PFSK-1 (cell line): ENCODE measurements at regions not wholly inside any gene's neighbourhood (a gene's known extent, or its start where the extent isn't known, plus 50 kb on each side); places are given as distances from the start of the nearest gene placed in this dataset.

ENCODE experiments used
- FOXP2 ChIP-seq: optimal IDR thresholded peaks from 2 replicates; pipeline ENCODE3; 2011; ENCODE audit warnings: borderline replicate concordance, control low read depth, inconsistent platforms; ENCODE audit not compliant: insufficient read depth; ENCODE audit errors: extremely low read length, extremely low read depth
- POLR2AphosphoS5 ChIP-seq: IDR thresholded peaks from 2 replicates; pipeline ENCODE4 v1.6.1; 2012; ENCODE audit warnings: low read depth, mild to moderate bottlenecking, control low read depth, low read length, moderate library complexity
- SIN3A ChIP-seq: IDR thresholded peaks from 2 replicates; pipeline ENCODE4 v1.6.1; 2012; ENCODE audit warnings: mild to moderate bottlenecking, low read length, moderate library complexity, borderline replicate concordance; ENCODE audit not compliant: insufficient read depth
- TAF1 ChIP-seq: IDR thresholded peaks from 2 replicates; pipeline ENCODE4 v1.6.1; 2012; ENCODE audit warnings: low read length, control low read depth, borderline replicate concordance; ENCODE audit not compliant: insufficient read depth
- TF ChIP-seq, protein P1 (sequence below), 2 experiments: IDR thresholded peaks; 2 replicates each; pipeline versions ENCODE4 v1.6.1 to v1.8.0; 2011 to 2012; ENCODE audit warnings: low read depth in 2 of 2, low read length in 2 of 2, control low read depth in 1 of 2, inconsistent platforms in 1 of 2, mild to moderate bottlenecking in 1 of 2, moderate library complexity in 1 of 2; ENCODE audit not compliant: insufficient read depth in 1 of 2

DNA sequence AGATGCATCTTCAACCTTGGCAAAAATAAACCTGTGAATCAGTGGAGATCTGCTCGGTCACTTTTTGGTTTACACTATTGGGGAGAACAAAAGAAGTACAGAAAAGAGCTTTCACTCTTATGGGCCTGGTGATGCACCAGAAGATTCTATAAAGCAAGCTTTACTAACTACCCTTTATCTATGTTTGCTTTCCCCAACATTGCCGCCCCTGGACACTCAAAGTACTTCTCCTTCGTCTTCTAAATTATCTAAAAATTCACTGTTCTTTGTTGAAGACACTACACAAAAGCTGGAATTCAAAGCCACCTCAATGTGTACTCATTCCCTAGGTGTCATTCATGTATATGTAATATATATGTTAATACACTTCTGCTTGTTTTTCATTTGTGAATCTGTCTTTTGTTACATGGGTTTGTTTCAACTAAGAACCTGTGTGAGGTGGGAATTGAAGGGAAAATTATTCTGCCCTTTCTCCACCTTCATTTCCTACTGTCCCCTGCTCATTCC is 97.9 kb upstream of the BTN3A2 start:
- TF ChIP-seq FOXP2 = no peak
- TF ChIP-seq POLR2AphosphoS5 = no peak
- no peak for TF ChIP-seq SIN3A
- TF ChIP-seq TAF1 = no peak
- TF ChIP-seq, protein P1, sequence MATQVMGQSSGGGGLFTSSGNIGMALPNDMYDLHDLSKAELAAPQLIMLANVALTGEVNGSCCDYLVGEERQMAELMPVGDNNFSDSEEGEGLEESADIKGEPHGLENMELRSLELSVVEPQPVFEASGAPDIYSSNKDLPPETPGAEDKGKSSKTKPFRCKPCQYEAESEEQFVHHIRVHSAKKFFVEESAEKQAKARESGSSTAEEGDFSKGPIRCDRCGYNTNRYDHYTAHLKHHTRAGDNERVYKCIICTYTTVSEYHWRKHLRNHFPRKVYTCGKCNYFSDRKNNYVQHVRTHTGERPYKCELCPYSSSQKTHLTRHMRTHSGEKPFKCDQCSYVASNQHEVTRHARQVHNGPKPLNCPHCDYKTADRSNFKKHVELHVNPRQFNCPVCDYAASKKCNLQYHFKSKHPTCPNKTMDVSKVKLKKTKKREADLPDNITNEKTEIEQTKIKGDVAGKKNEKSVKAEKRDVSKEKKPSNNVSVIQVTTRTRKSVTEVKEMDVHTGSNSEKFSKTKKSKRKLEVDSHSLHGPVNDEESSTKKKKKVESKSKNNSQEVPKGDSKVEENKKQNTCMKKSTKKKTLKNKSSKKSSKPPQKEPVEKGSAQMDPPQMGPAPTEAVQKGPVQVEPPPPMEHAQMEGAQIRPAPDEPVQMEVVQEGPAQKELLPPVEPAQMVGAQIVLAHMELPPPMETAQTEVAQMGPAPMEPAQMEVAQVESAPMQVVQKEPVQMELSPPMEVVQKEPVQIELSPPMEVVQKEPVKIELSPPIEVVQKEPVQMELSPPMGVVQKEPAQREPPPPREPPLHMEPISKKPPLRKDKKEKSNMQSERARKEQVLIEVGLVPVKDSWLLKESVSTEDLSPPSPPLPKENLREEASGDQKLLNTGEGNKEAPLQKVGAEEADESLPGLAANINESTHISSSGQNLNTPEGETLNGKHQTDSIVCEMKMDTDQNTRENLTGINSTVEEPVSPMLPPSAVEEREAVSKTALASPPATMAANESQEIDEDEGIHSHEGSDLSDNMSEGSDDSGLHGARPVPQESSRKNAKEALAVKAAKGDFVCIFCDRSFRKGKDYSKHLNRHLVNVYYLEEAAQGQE (IDR thresholded peaks at IDR 0.05; ENCODE audit: insufficient read depth in 1 of 2, low read depth in 2 of 2, low read length in 2 of 2) = no peak

DNA sequence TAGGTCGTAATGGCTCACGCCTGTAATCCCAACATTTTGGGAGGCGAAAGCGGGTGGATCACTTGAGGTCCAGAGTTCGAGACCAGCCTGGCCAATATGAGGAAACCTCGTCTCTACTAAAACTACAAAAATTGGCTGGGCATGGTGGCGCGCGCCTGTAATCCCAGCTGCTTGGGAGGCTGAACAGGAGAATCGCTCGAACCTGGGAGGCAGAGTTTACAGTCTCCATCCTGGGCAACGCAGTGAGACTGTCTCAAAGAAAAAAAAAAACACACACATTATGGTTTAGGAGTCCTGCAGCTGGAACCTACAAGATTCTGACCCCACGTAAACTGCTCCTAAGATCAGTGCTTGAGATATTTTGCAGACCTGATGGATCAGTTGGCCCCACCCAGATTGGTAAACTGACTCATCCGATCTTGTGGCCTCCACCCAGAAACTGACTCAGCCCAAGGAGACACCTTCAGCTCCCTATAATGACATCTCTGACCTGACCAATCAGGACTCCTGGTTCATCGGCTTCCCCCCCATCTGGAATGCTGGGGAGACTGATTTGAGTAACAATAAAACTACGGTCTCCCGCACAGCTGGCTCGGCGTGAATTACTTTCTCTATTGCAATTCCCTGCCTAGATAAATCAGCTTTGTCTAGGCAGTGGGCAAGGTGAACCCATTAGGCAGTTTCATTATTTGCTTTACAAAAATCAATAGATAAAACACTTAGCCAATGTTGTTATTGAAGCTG is 96.2 kb upstream of the BTN3A2 start:
- no peak for TF ChIP-seq TAF1
- no peak for TF ChIP-seq SIN3A
- TF ChIP-seq, protein P1 (IDR thresholded peaks at IDR 0.05; ENCODE audit: insufficient read depth in 1 of 2, low read depth in 2 of 2, low read length in 2 of 2) = no peak
- TF ChIP-seq FOXP2 = no peak
- no peak for TF ChIP-seq POLR2AphosphoS5

DNA sequence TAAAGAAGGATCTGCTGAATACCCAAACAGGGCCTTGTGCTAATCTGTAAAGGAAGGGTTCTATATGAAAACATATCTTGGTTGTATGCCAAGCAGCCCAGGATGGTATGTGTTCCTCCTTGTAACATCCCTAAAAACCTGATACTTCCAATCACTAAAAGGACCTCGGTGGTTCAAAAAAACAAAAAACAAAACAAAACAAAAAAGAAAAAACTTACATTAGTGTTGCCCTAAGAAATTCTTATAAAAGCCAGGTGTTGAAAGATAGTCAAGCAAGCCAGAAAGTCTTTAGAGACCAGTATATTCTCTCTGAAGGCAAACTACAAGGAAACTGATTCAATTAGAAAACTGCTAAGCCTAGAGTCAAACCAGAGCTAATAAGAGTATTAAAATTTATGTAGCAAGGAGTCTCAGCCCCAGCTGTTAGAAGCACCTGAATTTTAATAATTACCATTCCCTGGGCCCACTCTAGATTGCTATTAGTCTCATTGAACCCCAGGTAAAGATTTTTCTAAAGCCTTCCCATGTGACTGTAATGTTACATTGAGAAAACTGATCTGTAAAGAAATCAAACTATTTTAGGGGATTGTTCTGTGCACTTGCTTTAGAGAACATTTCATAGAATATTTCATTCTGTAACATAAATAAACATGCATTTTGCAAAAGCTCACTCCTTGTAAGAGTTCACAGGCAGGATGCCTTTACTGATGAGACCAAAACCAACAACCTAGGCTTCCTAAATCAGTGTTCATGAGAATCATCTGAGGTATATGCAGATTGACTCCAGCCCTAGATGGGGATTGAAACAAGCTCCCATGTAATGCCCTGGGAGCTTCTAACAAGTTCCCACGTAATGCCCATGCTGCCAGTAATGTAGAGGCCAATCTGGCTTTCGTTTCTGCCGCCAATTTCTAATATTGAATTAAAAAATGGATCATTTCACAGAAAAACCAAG is 95.2 kb upstream of the BTN3A2 start:
- no peak for TF ChIP-seq TAF1
- no peak for TF ChIP-seq SIN3A
- TF ChIP-seq POLR2AphosphoS5 = no peak
- no peak for TF ChIP-seq FOXP2
- TF ChIP-seq, protein P1 (IDR thresholded peaks at IDR 0.05; ENCODE audit: insufficient read depth in 1 of 2, low read depth in 2 of 2, low read length in 2 of 2) = no peak

DNA sequence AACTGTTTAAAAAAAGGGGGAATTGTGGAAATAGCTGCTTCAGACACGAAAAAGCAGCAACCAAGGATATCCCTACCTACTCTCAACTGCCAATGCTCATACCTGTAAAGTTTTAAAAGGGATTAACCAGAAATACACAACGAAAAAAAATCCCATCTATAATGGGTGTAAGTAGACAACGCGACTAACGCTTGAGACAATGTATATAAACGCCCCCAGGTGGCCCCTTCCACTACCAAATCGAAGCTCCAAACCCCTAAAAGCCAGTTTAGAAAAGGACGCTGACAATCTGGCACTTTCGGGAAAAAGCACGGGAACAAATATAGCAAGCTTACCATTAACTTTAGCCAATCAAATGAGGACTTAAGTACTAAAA is 94.5 kb upstream of the BTN3A2 start:
- TF ChIP-seq, protein P1 (IDR thresholded peaks at IDR 0.05; ENCODE audit: insufficient read depth in 1 of 2, low read depth in 2 of 2, low read length in 2 of 2) = no peak
- no peak for TF ChIP-seq SIN3A
- no peak for TF ChIP-seq POLR2AphosphoS5
- TF ChIP-seq TAF1 = no peak
- no peak for TF ChIP-seq FOXP2
